Activated naive CD8-positive, alpha-beta T cell treated with anti-CD3 and anti-CD28 coated beads, Interleukin-2, amount 10 ng/mL, durations not matched to agents 7 days and 5 days (primary cell): ENCODE measurements at regions not wholly inside any gene's neighbourhood (a gene's known extent, or its start where the extent isn't known, plus 50 kb on each side); places are given as distances from the start of the nearest gene placed in this dataset.
"Not testable (repeated sequence)": the region's sequence is repeated elsewhere in the genome, so short reads cannot be mapped to it uniquely, and the experiment has no call there.

Experiments used
- ATAC-seq: fragments of 150-1000 bp; cut with Tn5 transposase; one replicate; pipeline ENCODE4 v1.10.0; 2021; ENCODE audit warnings: low read depth, moderate library complexity
- POLR2A ChIA-PET: fragments of 350-600 bp; sonication (Branson Sonifier 250); formaldehyde crosslinking; loops from one replicate; lab custom pipeline; 2021; ENCODE audit warnings: antibody characterized with exemption; lab: Charles Lee
- DNase-seq: peaks from one replicate; pipeline ENCODE4 v3.0.0; 2021
- H3K27ac Mint-ChIP-seq: one replicate; pipeline ENCODE4 v1.8.0; 2022; ENCODE audit warnings: mild to moderate bottlenecking, mixed read lengths
- H3K27me3 Mint-ChIP-seq: one replicate; pipeline ENCODE4 v1.8.0; 2022; ENCODE audit warnings: mild to moderate bottlenecking, moderate library complexity, mixed read lengths
- H3K36me3 Mint-ChIP-seq: one replicate; pipeline ENCODE4 v1.8.0; 2021; ENCODE audit warnings: mild to moderate bottlenecking, mixed read lengths
- H3K4me1 Mint-ChIP-seq: one replicate; pipeline ENCODE4 v1.8.0; 2021; ENCODE audit warnings: mixed read lengths
- H3K4me3 Mint-ChIP-seq: one replicate; pipeline ENCODE4 v1.8.0; 2022; ENCODE audit warnings: mild to moderate bottlenecking, moderate library complexity, mixed read lengths
- H3K9me3 Mint-ChIP-seq: one replicate; pipeline ENCODE4 v1.8.0; 2021; ENCODE audit warnings: mixed read lengths

GRCh38 chr10:106395041-106395749 lies 769.3 kb downstream of the SORCS1 start:
- H3K9me3 Mint-ChIP-seq, result no peaks in the 10 kb centered on the region
- POLR2A ChIA-PET, result no interaction called here
- H3K27ac Mint-ChIP-seq, result no peak overlapping the region
- H3K27me3 Mint-ChIP-seq, result no peaks in the 10 kb centered on the region
- no peaks in the 10 kb centered on the region for H3K4me1 Mint-ChIP-seq
- H3K4me3 Mint-ChIP-seq, result no peak overlapping the region
- ATAC-seq (no peak), DNase-seq (no peak)
- H3K36me3 Mint-ChIP-seq, result no peaks in the 10 kb centered on the region

- POLR2A ChIA-PET, result no interaction called here
- DNase-seq (no peak), ATAC-seq (no peak)
- Mint-ChIP-seq H3K9me3 (no peaks in the 10 kb centered on the region), H3K4me1 (no peaks in the 10 kb centered on the region), H3K27me3 (no peaks in the 10 kb centered on the region), H3K27ac (no peak overlapping the region), H3K36me3 (no peaks in the 10 kb centered on the region), H3K4me3 (no peak overlapping the region)
These were observed 771.7 kb downstream of the SORCS1 start for GRCh38 chr10:106392778-106393177.

- no peaks in the 10 kb centered on the region for H3K27me3 Mint-ChIP-seq
- H3K9me3 Mint-ChIP-seq, result peaks cover 2% of the 10 kb centered on the region
- ATAC-seq (no peak), DNase-seq (no peak)
- H3K4me1 Mint-ChIP-seq, result no peaks in the 10 kb centered on the region
- H3K36me3 Mint-ChIP-seq, result no peaks in the 10 kb centered on the region
- no peak overlapping the region for H3K4me3 Mint-ChIP-seq
- no peak overlapping the region for H3K27ac Mint-ChIP-seq
- POLR2A ChIA-PET, result no interaction called here
These were observed 777.4 kb downstream of the SORCS1 start for GRCh38 chr10:106387063-106387462.

GRCh38 chr10:106384496-106384895 lies 780.0 kb downstream of the SORCS1 start:
- POLR2A ChIA-PET, result no interaction called here
- Mint-ChIP-seq H3K27ac (no peak overlapping the region), H3K9me3 (peaks cover 6% of the 10 kb centered on the region), H3K36me3 (no peaks in the 10 kb centered on the region), H3K4me3 (no peak overlapping the region), H3K4me1 (no peaks in the 10 kb centered on the region), H3K27me3 (no peaks in the 10 kb centered on the region)
- no peak for ATAC-seq
- DNase-seq, result no peak

- Mint-ChIP-seq H3K36me3 (no peaks in the 10 kb centered on the region), H3K27me3 (no peaks in the 10 kb centered on the region), H3K9me3 (peaks cover 6% of the 10 kb centered on the region), H3K4me1 (no peaks in the 10 kb centered on the region), H3K27ac (no peak overlapping the region), H3K4me3 (no peak overlapping the region)
- POLR2A ChIA-PET, result interaction anchor here (0.7 kb wide), 1 partner anchor 668 kb away, joined by 4 read pairs; no protein-coding TSS in a partner anchor
- DNase-seq (no peak), ATAC-seq (no peak)
These were observed 783.8 kb downstream of the SORCS1 start for GRCh38 chr10:106380706-106381105.

GRCh38 chr10:106378251-106378650 lies 786.3 kb downstream of the SORCS1 start:
- Mint-ChIP-seq H3K9me3 (peaks cover 7% of the 10 kb centered on the region), H3K36me3 (no peaks in the 10 kb centered on the region), H3K27ac (no peak overlapping the region), H3K4me1 (no peaks in the 10 kb centered on the region), H3K27me3 (no peaks in the 10 kb centered on the region), H3K4me3 (no peak overlapping the region)
- ATAC-seq (no peak), DNase-seq (no peak)
- POLR2A ChIA-PET, result no interaction called here

GRCh38 chr10:106370751-106371150 lies 793.8 kb downstream of the SORCS1 start:
- Mint-ChIP-seq H3K27me3 (no peaks in the 10 kb centered on the region), H3K9me3 (peaks cover 1% of the 10 kb centered on the region), H3K4me1 (no peaks in the 10 kb centered on the region), H3K36me3 (no peaks in the 10 kb centered on the region), H3K27ac (no peak overlapping the region), H3K4me3 (no peak overlapping the region)
- DNase-seq (no peak), ATAC-seq (no peak)
- POLR2A ChIA-PET, result no interaction called here

GRCh38 chr10:106360870-106361269 lies 803.6 kb downstream of the SORCS1 start:
- Mint-ChIP-seq H3K36me3 (no peaks in the 10 kb centered on the region), H3K27ac (no peak overlapping the region), H3K4me3 (no peak overlapping the region), H3K9me3 (no peaks in the 10 kb centered on the region), H3K27me3 (no peaks in the 10 kb centered on the region), H3K4me1 (no peaks in the 10 kb centered on the region)
- POLR2A ChIA-PET, result no interaction called here
- ATAC-seq, result no peak
- no peak for DNase-seq

- no peak for ATAC-seq
- DNase-seq, result no peak
- Mint-ChIP-seq H3K36me3 (no peaks in the 10 kb centered on the region), H3K4me3 (no peak overlapping the region), H3K4me1 (no peaks in the 10 kb centered on the region), H3K27ac (no peak overlapping the region), H3K9me3 (peaks cover 2% of the 10 kb centered on the region), H3K27me3 (no peaks in the 10 kb centered on the region)
- POLR2A ChIA-PET, result no interaction called here
These were observed 809.1 kb downstream of the SORCS1 start for GRCh38 chr10:106355450-106355849.

GRCh38 chr10:106348933-106349332 lies 815.6 kb downstream of the SORCS1 start:
- no peaks in the 10 kb centered on the region for H3K27me3 Mint-ChIP-seq
- peaks cover 3% of the 10 kb centered on the region for H3K9me3 Mint-ChIP-seq
- no peak overlapping the region for H3K4me3 Mint-ChIP-seq
- no peak overlapping the region for H3K27ac Mint-ChIP-seq
- DNase-seq (no peak), ATAC-seq (no peak)
- H3K36me3 Mint-ChIP-seq, result no peaks in the 10 kb centered on the region
- POLR2A ChIA-PET, result no interaction called here
- no peaks in the 10 kb centered on the region for H3K4me1 Mint-ChIP-seq

- Mint-ChIP-seq H3K4me3 (no peak overlapping the region), H3K27me3 (no peaks in the 10 kb centered on the region), H3K27ac (no peak overlapping the region), H3K4me1 (no peaks in the 10 kb centered on the region), H3K9me3 (peaks cover 3% of the 10 kb centered on the region), H3K36me3 (no peaks in the 10 kb centered on the region)
- POLR2A ChIA-PET, result no interaction called here
- ATAC-seq (no peak), DNase-seq (no peak)
These were observed 817.0 kb downstream of the SORCS1 start for GRCh38 chr10:106347547-106347946.

- ATAC-seq, POLR2A ChIA-PET, DNase-seq, H3K27me3 Mint-ChIP-seq, H3K4me3 Mint-ChIP-seq, H3K36me3 Mint-ChIP-seq, H3K9me3 Mint-ChIP-seq, H3K4me1 Mint-ChIP-seq, H3K27ac Mint-ChIP-seq: not testable (repeated sequence)
These were observed 821.0 kb downstream of the SORCS1 start for GRCh38 chr10:106343539-106343938.

- Mint-ChIP-seq H3K9me3 (peaks cover 1% of the 10 kb centered on the region), H3K36me3 (no peaks in the 10 kb centered on the region), H3K4me1 (no peaks in the 10 kb centered on the region), H3K27ac (no peak overlapping the region), H3K27me3 (no peaks in the 10 kb centered on the region), H3K4me3 (no peak overlapping the region)
- ATAC-seq, result no peak
- no peak for DNase-seq
- POLR2A ChIA-PET, result no interaction called here
These were observed 823.1 kb downstream of the SORCS1 start for GRCh38 chr10:106341356-106341755.

GRCh38 chr10:106338486-106338885 lies 826.0 kb downstream of the SORCS1 start:
- H3K36me3 Mint-ChIP-seq, result no peaks in the 10 kb centered on the region
- POLR2A ChIA-PET, result no interaction called here
- H3K27me3 Mint-ChIP-seq, result no peaks in the 10 kb centered on the region
- ATAC-seq (no peak), DNase-seq (no peak)
- H3K4me1 Mint-ChIP-seq, result no peaks in the 10 kb centered on the region
- H3K27ac Mint-ChIP-seq, result no peak overlapping the region
- peaks cover 6% of the 10 kb centered on the region for H3K9me3 Mint-ChIP-seq
- H3K4me3 Mint-ChIP-seq, result no peak overlapping the region
